HUDEP-2 (cell line): ENCODE measurements at regions not wholly inside any gene's neighbourhood (a gene's known extent, or its start where the extent isn't known, plus 50 kb on each side); places are given as distances from the start of the nearest gene placed in this dataset.

ENCODE experiments used
- DNase-seq, 76 experiments: peaks; one replicate each; lab custom pipeline; 2025; ENCODE audit not compliant: unreplicated experiment in 76 of 76; lab: John Stamatoyannopoulos, UW

- no peak for DNase-seq
These were observed 92.5 kb downstream of the KLF6 start for GRCh38 chr10:3692387-3692999.

GRCh38 chr10:3691482-3691881 is 93.5 kb downstream of the KLF6 start:
- no peak for DNase-seq

DNA sequence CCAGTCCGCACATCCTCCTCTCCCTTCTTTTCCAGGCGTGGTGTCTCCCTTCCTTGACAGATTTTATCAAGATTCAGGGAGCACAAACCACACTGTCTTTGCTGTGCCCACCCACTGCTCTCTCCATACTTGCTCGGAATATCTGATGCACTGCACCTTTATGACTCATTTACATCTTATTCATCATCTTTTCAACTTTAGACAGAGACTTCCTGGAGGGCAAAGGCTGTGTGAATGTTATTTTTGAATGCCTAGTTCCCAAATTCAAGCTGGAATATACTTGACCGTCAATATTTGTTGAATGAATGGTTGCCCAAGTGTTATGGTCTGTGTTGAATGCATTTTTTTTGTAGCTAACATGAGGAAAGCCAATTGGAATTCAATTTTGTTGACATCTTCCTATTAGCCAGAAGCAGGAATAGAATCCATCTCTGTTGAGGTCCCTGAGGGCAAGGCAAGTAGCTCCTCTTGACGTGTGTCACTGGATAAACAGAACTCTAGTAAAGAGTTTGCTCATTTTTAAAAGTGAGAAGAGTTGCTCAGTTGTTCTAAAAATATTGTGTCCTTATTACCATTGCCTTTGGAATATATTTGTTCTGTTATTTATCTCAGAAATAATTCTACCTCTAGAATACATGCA is 95.0 kb downstream of the KLF6 start:
- DNase-seq: no peak

- DNase-seq: no peak
These were observed 97.4 kb downstream of the KLF6 start for GRCh38 chr10:3687510-3688081.

- no peak for DNase-seq
These were observed 99.6 kb downstream of the KLF6 start for GRCh38 chr10:3685384-3685783.

- no peak for DNase-seq
These were observed 100.1 kb downstream of the KLF6 start for GRCh38 chr10:3684891-3685290.

DNA sequence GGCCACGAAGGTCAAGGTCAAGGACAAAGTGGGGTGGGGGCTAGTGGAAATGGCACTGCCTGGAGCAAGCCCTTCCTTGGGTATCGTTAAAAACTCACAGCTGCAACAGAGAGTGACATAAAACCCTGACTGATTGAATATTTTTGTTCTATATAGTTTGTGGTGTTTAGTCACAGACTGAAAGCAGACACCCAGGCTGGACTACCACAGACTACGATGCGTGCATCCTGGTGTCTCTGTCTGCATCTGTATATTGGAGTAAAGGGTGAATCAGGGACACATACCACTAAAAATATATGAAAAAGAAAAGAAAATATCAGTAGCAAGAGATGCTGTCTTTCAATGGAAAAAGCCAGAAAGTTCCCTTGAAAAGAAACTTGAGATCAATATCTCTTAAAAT is 101.4 kb downstream of the KLF6 start:
- no peak for DNase-seq

GRCh38 chr10:3682745-3683144 is 102.3 kb downstream of the KLF6 start:
- DNase-seq: no peak

DNA sequence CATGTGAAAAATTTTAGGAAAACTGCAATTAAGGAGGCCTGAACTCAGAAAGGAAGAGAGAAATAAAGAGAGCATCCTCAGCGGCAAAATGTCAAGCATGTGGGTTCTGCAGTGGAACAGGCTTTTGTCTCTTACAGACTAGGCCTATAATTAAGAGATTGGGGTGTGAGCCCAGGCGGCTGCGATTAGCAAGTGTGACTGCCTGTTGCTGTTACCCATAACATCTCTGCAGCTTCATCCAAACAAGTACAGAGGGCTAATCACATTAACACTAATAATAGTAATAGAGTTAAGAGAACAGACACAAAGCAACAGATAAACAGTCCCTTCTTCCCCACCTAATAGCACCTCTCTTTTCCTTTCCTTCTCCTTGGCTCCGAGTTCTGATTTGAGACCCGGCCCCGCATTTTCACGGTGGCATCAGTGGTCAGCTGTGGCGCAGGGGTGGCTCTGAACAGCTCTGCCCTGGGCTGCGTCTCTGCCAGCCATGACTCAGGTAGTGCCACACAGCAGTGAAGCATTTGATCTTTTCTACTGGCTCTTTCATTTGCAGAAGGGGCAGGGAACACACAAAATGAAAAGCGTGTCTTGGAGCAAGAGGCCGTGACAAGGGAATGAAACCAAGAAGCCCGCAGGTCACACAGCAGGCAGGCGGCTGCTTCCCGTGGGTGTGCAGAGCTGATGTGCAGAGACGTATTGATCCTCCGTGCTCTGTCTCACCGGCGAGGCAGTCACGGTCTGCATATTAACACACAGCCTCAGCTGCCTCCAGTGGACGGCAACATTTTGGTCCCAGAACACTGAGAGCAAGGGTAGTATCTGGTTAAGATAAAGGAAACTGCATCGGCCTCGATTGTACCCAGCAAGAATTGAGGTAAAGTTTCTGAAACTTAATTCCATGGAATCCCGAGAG is 103.1 kb downstream of the KLF6 start:
- DNase-seq: no peak

- no peak for DNase-seq
These were observed 104.9 kb downstream of the KLF6 start for GRCh38 chr10:3679950-3680629.

DNA sequence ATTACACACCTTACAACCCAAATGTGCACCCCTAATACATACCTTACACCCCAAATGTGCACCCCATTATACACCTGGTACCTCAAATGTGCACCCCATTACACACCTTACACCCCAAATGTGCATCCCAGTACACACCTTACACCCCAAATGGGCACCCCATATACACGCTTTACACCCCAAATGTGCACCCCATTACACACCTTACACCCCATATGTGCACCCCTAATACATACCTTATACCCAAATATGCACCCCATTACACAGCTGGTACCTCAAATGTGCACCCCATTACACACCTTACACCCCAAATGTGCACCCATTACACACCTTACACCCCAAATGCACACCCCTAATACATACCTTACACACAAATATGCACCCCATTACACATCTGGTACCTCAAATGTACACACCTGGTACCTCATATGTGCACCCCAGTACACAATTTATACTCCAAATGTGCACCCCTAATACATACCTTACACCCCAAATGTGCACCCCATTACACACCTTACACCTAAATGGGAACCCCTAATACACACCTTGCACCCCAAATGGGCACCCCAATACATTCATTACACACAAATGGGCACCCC is 106.3 kb downstream of the KLF6 start:
- no peak for DNase-seq

DNA sequence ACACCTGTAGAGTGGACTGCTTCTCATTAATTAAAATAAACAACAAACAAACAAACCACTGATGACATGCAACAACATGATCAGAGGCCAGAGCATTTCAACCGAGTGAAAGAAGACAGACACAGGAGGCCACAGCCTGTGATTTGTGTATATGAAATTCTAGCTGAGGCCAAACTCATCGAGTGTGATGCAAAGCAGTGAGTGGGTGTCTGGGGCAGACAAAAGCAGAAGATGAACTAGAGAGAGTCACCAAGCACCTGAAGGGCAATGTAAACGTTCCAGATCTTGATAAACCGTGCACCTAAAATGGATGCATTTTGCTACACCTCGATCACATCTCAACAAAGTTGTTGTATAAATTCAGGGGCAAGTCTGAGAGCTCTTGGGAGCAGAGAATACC is 108.4 kb downstream of the KLF6 start:
- no peak for DNase-seq

GRCh38 chr10:3672220-3672619 is 112.8 kb downstream of the KLF6 start:
- DNase-seq: no peak

DNA sequence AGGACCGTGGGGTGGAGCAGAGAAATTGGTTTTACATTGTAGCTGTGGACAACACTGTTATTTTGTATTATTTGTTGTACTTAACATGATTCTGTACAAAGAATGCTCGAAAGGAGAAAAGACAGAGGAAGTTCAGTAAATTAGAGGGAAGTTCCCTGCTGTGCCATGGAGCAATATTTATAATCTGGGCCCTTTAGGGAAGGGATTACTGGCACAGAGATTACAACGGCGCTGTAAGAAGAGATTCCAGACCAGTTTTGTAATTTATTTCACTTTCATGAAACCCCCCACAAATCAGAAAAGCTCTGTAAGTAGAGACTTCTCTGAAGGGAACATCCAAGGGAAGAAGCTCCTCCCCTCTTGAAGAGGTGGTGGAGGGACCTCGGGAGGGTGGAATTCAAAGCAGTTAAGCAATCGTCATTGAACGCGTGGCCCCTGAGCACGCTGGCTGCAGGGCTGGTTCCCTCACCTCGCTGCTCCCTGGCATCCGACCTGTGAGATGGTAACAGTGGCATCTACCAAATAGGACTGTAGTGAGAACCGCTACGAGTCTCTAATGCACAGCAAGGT is 113.5 kb downstream of the KLF6 start:
- DNase-seq: no peak

GRCh38 chr10:3668966-3669330 is 116.1 kb downstream of the KLF6 start:
- no peak for DNase-seq

GRCh38 chr10:3668276-3668965 is 116.6 kb downstream of the KLF6 start:
- no peak for DNase-seq

- no peak for DNase-seq
These were observed 118.3 kb downstream of the KLF6 start for GRCh38 chr10:3666525-3667302.

DNA sequence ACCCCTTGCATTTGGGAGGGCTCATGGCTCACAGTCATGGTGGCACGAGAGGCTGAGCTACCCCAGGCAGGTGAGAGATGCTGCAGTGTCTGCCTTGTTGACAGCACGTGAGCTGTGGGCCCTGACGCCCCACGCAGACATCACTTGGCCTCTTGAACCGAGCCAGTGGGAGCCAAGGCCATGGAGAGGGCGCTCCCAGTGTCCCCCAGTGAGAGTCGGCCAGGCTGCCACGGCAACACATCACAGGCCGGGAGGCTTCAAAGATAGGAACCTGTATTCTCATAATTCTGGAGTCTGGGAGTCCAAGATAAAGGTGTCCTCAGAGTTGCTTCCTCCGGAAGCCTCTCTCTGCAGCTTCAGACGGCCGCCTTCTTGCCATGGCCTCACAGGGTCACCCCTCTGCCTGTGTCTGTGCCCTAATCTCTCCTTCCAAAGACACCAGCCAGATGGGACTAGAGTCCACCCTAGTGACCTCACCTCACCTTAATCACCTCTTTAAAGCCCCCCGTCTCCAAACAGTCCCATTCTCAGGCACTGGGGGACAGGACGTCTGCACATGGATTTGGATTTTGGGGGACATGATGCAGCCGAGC is 119.6 kb downstream of the KLF6 start:
- no peak for DNase-seq
